ENCODE measurements at regions not wholly inside any gene's neighbourhood (a gene's known extent, or its start where the extent isn't known, plus 50 kb on each side); places are given as distances from the start of the nearest gene placed in this dataset.

DNA sequence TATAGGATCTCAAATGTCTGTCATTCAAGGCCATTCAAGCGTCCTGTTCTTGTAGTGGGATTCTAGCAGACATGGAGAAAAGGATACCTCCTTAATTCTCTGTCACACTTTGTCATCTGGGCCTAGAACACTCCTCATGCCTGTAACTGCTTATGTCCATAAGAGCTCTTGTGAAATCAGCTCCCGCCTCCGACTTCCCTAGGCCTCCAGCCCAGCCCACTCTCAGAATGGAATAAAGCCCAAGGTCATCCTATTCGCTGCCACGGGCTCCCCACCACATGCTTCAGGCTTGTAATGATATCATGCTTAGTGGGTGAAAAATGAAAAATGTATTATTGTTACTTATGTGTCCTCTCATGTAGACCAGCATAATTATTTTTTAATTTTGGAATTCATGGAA, 632.5 kb downstream of the ISL1 start:
- no peak overlapping the region for H4K8ac ChIP-seq (ENCODE audit: low read depth in 2 of 2, low read length in 2 of 2)
- no peak overlapping the region for H4K91ac ChIP-seq (ENCODE audit: insufficient read depth, low read depth, low read length)
- no peak overlapping the region for H3K23ac ChIP-seq (ENCODE audit: low read depth, low read length)
- H3K4me3 ChIP-seq (ENCODE audit: insufficient read depth, low read depth, low read length): no peak overlapping the region
- H3K4me2 ChIP-seq (ENCODE audit: low read depth, low read length): no peak overlapping the region
- H3K9me3 ChIP-seq (ENCODE audit: control insufficient read depth, insufficient read depth, low read length): no peaks in the 10 kb centered on the region
- in situ Hi-C loops (cut with MboI; ENCODE audit: low sequenced_read_pairs) (no loop called here), intact Hi-C loops (cut with micrococcal nuclease) (no loop called here), dilution Hi-C loops (cut with HindIII; ENCODE audit: low sequenced_read_pairs, unreplicated experiment) (no loop called here)
- no peak overlapping the region for H3K56ac ChIP-seq (ENCODE audit: extremely low read depth, insufficient read depth, low read length)
- DNase-seq: no peak
- H3K79me1 ChIP-seq (ENCODE audit: low read depth in 1 of 2, low read length in 2 of 2): no peaks in the 10 kb centered on the region
- H3K9me1 ChIP-seq (ENCODE audit: insufficient read depth, low read length): no peaks in the 10 kb centered on the region
- no peak overlapping the region for H2AK9ac ChIP-seq (replicated peaks; ENCODE audit: low read depth, low read length, poor library complexity)
- H2AK5ac ChIP-seq (ENCODE audit: low read depth, low read length): no peak overlapping the region
- no peak overlapping the region for H2BK120ac ChIP-seq (ENCODE audit: low read depth, low read length)
- H3K4me1 ChIP-seq (ENCODE audit: control insufficient read depth, insufficient read depth, low read length): no peaks in the 10 kb centered on the region
- ChIA-PET CTCF (interaction anchor here (1.0 kb wide), 1 partner anchor 8 kb away, joined by 3 read pairs; no protein-coding TSS in a partner anchor), POLR2A (ENCODE audit: unreplicated experiment) (no interaction called here)
- no peaks in the 10 kb centered on the region for H3K36me3 ChIP-seq (ENCODE audit: control insufficient read depth, insufficient read depth, low read length)
- TF ChIP-seq NFE2L2 (IDR thresholded peaks at IDR 0.05; ENCODE audit: low read depth, low read length) (no peak), BHLHE40 (IDR thresholded peaks at IDR 0.05; ENCODE audit: low read depth, low read length) (no peak), SMC3 (IDR thresholded peaks at IDR 0.05; ENCODE audit: low read depth, low read length) (no peak), MAZ (IDR thresholded peaks at IDR 0.05; ENCODE audit: borderline replicate concordance, low read depth, low read length) (no peak), RAD21 (IDR thresholded peaks at IDR 0.05; ENCODE audit: low read length) (no peak), RFX5 (IDR thresholded peaks at IDR 0.05; ENCODE audit: low read depth, low read length) (no peak), FOS (IDR thresholded peaks at IDR 0.05; ENCODE audit: low read depth, low read length) (no peak), MXI1 (IDR thresholded peaks at IDR 0.05; ENCODE audit: borderline replicate concordance, low read depth, low read length) (no peak), MAFK (IDR thresholded peaks at IDR 0.05; ENCODE audit: low read depth, low read length) (no peak), USF2 (IDR thresholded peaks at IDR 0.05; ENCODE audit: low read depth, low read length) (no peak), POLR2A (IDR thresholded peaks at IDR 0.05; ENCODE audit: low read depth, low read length) (no peak), CHD1 (IDR thresholded peaks at IDR 0.05; ENCODE audit: low read depth, low read length) (no peak), ELK1 (IDR thresholded peaks at IDR 0.05; ENCODE audit: borderline replicate concordance, low read depth, low read length) (no peak), RCOR1 (IDR thresholded peaks at IDR 0.05; ENCODE audit: insufficient replicate concordance, low read length) (no peak), CEBPB (IDR thresholded peaks at IDR 0.05; ENCODE audit: low read depth, low read length) (no peak)
- TF ChIP-seq, protein P1, sequence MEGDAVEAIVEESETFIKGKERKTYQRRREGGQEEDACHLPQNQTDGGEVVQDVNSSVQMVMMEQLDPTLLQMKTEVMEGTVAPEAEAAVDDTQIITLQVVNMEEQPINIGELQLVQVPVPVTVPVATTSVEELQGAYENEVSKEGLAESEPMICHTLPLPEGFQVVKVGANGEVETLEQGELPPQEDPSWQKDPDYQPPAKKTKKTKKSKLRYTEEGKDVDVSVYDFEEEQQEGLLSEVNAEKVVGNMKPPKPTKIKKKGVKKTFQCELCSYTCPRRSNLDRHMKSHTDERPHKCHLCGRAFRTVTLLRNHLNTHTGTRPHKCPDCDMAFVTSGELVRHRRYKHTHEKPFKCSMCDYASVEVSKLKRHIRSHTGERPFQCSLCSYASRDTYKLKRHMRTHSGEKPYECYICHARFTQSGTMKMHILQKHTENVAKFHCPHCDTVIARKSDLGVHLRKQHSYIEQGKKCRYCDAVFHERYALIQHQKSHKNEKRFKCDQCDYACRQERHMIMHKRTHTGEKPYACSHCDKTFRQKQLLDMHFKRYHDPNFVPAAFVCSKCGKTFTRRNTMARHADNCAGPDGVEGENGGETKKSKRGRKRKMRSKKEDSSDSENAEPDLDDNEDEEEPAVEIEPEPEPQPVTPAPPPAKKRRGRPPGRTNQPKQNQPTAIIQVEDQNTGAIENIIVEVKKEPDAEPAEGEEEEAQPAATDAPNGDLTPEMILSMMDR (conservative IDR thresholded peaks at IDR 0.05; ENCODE audit: low read depth, low read length): no peak
- H3K27me3 ChIP-seq (ENCODE audit: control insufficient read depth, insufficient read depth, low read length): no peaks in the 10 kb centered on the region
- no TSS peak for BruUV-seq (replicated peaks)
- no peak for ATAC-seq (ENCODE audit: low read depth)
- no peak overlapping the region for H2BK20ac ChIP-seq (ENCODE audit: low read depth, low read length)
- H3K18ac ChIP-seq (ENCODE audit: low read depth, low read length): no peak overlapping the region
- no peaks in the 10 kb centered on the region for H4K20me1 ChIP-seq (ENCODE audit: insufficient read depth, low read length)
- H3K27ac ChIP-seq (ENCODE audit: insufficient read depth, low read length): no peak overlapping the region
- H2AFZ ChIP-seq (replicated peaks; ENCODE audit: low read length, poor library complexity): no peak overlapping the region
- WGBS, 2 experiments (ENCODE audit: extremely low coverage in 2 of 2, insufficient read length in 1 of 2): no CpG with 5 or more reads among the region's 5 CpGs
- H2BK15ac ChIP-seq (ENCODE audit: low read depth, low read length): no peak overlapping the region
- H4K5ac ChIP-seq (ENCODE audit: low read depth, low read length): no peak overlapping the region
- H3K14ac ChIP-seq (replicated peaks; ENCODE audit: low read depth, low read length): no peak overlapping the region
- no peak overlapping the region for H2BK5ac ChIP-seq (ENCODE audit: low read depth, low read length, poor library complexity, severe bottlenecking)
- no peak overlapping the region for H3K9ac ChIP-seq (ENCODE audit: low read depth, low read length)
- no peak overlapping the region for H3K4ac ChIP-seq (ENCODE audit: low read depth, low read length)

All from IMR-90 (cell line).